ENCODE measurements at regions not wholly inside any gene's neighbourhood (a gene's known extent, or its start where the extent isn't known, plus 50 kb on each side); places are given as distances from the start of the nearest gene placed in this dataset.

- TF ChIP-seq CTCF (conservative IDR thresholded peaks at IDR 0.05; ENCODE audit: low read length) (no peak), EZH2phosphoT487 (IDR thresholded peaks at IDR 0.05; ENCODE audit: borderline replicate concordance) (no peak)
These were observed 99.9 kb downstream of the CHST1 start for GRCh38 chr11:45565446-45565988.

Data from Loucy (cell line).